ENCODE measurements at regions not wholly inside any gene's neighbourhood (a gene's known extent, or its start where the extent isn't known, plus 50 kb on each side); places are given as distances from the start of the nearest gene placed in this dataset.

DNA sequence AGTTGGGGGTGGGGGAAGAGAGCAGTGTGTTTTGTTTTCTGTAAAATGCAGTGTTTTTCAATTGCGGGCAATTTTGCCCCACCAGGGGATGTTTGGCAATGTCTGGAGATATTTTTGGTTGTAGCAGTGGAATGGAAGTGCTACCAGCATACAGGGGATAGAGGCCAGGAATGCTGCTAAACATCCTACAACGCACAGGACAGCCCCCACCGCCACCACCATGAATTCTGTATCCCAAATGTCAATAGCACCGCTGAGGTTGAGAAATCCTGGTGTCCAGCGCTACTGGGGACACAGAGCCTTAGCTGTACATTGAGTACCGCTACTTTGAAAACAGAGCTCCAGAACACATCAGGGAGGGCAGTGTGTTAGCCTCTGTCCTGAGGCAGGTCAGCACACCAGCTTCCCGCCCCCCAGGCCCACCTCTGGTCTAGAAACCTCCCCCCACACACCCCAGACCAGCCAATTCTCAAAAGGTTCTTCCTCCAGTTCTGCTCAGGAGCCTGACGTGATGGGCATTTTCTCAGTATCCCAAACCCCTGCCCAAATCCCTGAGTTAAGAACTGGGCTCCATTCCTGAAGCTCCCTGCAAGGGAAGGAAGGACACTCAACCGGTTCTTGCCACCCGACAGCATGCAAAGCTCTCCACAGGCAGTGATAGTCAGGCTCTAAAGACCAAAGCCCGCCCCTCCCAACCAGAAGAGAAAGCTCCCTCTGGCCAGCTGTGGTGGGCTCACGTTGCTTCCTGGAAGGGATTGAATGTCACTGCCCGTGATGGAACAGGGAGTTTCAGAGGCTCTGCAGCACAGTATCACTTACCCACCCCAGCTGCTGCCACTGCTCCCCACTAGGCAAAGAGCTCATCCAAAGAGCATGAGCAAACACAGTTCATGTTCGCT lies 321.5 kb upstream of the JARID2 start:
- DNase-seq (ENCODE audit: low read depth, low spot score) (no peak), ATAC-seq (no peak)
- ChIA-PET CTCF (no interaction called here), POLR2A (no interaction called here)
- Histone ChIP-seq H3K36me3 (ENCODE audit: control insufficient read depth, insufficient read depth, low read length) (no peaks in the 10 kb centered on the region), H3K27ac (ENCODE audit: low read length) (no peak overlapping the region), H3K9me3 (ENCODE audit: control insufficient read depth, insufficient read depth, low read depth, low read length) (no peaks in the 10 kb centered on the region), H3K4me1 (ENCODE audit: control insufficient read depth, insufficient read depth, low read length) (no peaks in the 10 kb centered on the region), H3K27me3 (ENCODE audit: control insufficient read depth, insufficient read depth, low read length) (0 out of 2 replicates have a peak, but pooled peaks cover 4% of the 10 kb centered on the region), H3K4me3 (ENCODE audit: low read depth in 2 of 2, low read length in 2 of 2) (no peak overlapping the region)
- no TSS peak for BruUV-seq (replicated peaks)
- in situ Hi-C loops (cut with HindIII; ENCODE audit: low pct_unique_long_range_greater_than_20kb, low sequenced_read_pairs) (no loop called here), intact Hi-C loops (cut with micrococcal nuclease; ENCODE audit: unreplicated experiment) (no loop called here)
- TF ChIP-seq SIN3A (IDR thresholded peaks at IDR 0.05; ENCODE audit: borderline replicate concordance, insufficient read depth, low read depth, low read length) (no peak), POLR2AphosphoS5 (IDR thresholded peaks at IDR 0.05; ENCODE audit: low read depth, low read length) (no peak), TCF7L2 (IDR thresholded peaks at IDR 0.05; ENCODE audit: low read depth, low read length) (no peak)
- TF ChIP-seq, protein P1, sequence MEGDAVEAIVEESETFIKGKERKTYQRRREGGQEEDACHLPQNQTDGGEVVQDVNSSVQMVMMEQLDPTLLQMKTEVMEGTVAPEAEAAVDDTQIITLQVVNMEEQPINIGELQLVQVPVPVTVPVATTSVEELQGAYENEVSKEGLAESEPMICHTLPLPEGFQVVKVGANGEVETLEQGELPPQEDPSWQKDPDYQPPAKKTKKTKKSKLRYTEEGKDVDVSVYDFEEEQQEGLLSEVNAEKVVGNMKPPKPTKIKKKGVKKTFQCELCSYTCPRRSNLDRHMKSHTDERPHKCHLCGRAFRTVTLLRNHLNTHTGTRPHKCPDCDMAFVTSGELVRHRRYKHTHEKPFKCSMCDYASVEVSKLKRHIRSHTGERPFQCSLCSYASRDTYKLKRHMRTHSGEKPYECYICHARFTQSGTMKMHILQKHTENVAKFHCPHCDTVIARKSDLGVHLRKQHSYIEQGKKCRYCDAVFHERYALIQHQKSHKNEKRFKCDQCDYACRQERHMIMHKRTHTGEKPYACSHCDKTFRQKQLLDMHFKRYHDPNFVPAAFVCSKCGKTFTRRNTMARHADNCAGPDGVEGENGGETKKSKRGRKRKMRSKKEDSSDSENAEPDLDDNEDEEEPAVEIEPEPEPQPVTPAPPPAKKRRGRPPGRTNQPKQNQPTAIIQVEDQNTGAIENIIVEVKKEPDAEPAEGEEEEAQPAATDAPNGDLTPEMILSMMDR (IDR thresholded peaks at IDR 0.05): no peak
- TF ChIP-seq, protein P2, sequence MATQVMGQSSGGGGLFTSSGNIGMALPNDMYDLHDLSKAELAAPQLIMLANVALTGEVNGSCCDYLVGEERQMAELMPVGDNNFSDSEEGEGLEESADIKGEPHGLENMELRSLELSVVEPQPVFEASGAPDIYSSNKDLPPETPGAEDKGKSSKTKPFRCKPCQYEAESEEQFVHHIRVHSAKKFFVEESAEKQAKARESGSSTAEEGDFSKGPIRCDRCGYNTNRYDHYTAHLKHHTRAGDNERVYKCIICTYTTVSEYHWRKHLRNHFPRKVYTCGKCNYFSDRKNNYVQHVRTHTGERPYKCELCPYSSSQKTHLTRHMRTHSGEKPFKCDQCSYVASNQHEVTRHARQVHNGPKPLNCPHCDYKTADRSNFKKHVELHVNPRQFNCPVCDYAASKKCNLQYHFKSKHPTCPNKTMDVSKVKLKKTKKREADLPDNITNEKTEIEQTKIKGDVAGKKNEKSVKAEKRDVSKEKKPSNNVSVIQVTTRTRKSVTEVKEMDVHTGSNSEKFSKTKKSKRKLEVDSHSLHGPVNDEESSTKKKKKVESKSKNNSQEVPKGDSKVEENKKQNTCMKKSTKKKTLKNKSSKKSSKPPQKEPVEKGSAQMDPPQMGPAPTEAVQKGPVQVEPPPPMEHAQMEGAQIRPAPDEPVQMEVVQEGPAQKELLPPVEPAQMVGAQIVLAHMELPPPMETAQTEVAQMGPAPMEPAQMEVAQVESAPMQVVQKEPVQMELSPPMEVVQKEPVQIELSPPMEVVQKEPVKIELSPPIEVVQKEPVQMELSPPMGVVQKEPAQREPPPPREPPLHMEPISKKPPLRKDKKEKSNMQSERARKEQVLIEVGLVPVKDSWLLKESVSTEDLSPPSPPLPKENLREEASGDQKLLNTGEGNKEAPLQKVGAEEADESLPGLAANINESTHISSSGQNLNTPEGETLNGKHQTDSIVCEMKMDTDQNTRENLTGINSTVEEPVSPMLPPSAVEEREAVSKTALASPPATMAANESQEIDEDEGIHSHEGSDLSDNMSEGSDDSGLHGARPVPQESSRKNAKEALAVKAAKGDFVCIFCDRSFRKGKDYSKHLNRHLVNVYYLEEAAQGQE (IDR thresholded peaks at IDR 0.05; ENCODE audit: insufficient read depth in 1 of 2, low read depth in 2 of 2, low read length in 1 of 2): no peak

DNA sequence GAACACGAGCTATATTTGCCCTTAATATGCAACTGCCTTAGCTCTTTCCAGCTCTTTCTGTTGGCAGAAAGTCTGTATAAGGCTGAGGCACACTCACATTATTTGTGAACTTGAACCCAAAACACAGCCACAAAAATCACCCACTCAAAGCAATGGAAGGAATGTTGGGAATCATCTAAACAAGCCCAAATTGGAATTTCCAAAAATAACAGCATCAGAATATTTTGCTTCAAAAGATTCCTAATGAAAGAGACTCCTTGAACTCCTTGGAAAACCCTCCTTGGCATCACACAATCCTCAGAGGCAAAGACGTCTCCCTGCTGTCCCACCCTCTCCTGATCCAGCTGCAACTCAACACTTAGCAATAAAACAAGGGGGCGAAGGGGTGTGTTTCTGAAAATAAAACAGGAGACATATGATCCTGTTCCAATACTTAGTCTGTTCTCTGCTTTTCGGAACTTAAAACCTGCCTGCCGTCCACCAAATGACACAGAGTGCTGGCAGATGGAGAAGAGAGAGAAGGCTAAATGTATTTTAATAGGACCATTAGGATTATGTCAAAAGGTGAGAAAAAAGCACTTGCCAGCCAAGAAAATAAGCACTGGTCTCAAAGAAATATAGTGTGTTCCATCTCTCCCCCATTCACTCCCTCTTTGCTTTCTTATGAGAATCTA lies 320.7 kb upstream of the JARID2 start:
- in situ Hi-C loops (cut with HindIII; ENCODE audit: low pct_unique_long_range_greater_than_20kb, low sequenced_read_pairs): no loop called here
- no peak for ATAC-seq
- DNase-seq (ENCODE audit: low read depth, low spot score): no peak
- intact Hi-C loops (cut with micrococcal nuclease; ENCODE audit: unreplicated experiment): no loop called here
- no TSS peak for BruUV-seq (replicated peaks)
- Histone ChIP-seq H3K4me3 (ENCODE audit: low read depth in 2 of 2, low read length in 2 of 2) (no peak overlapping the region), H3K36me3 (ENCODE audit: control insufficient read depth, insufficient read depth, low read length) (no peaks in the 10 kb centered on the region), H3K9me3 (ENCODE audit: control insufficient read depth, insufficient read depth, low read depth, low read length) (no peaks in the 10 kb centered on the region), H3K27me3 (ENCODE audit: control insufficient read depth, insufficient read depth, low read length) (0 out of 2 replicates have a peak, but pooled peaks cover 4% of the 10 kb centered on the region), H3K27ac (ENCODE audit: low read length) (no peak overlapping the region), H3K4me1 (ENCODE audit: control insufficient read depth, insufficient read depth, low read length) (no peaks in the 10 kb centered on the region)
- POLR2A ChIA-PET: no interaction called here
- CTCF ChIA-PET: no interaction called here
- TF ChIP-seq, protein P2 (IDR thresholded peaks at IDR 0.05; ENCODE audit: insufficient read depth in 1 of 2, low read depth in 2 of 2, low read length in 1 of 2): no peak
- TF ChIP-seq POLR2AphosphoS5 (IDR thresholded peaks at IDR 0.05; ENCODE audit: low read depth, low read length): no peak
- no peak for TF ChIP-seq SIN3A (IDR thresholded peaks at IDR 0.05; ENCODE audit: borderline replicate concordance, insufficient read depth, low read depth, low read length)
- TF ChIP-seq, protein P1 (IDR thresholded peaks at IDR 0.05): no peak
- no peak for TF ChIP-seq TCF7L2 (IDR thresholded peaks at IDR 0.05; ENCODE audit: low read depth, low read length)
